B cell (primary cell): ENCODE measurements at regions not wholly inside any gene's neighbourhood (a gene's known extent, or its start where the extent isn't known, plus 50 kb on each side); places are given as distances from the start of the nearest gene placed in this dataset.

Experiments
- ATAC-seq: fragments of 200-7000 bp; cut with Tn5 transposase; one replicate; pipeline ENCODE4 v1.10.0; 2021; ENCODE audit warnings: low read depth, mild to moderate bottlenecking, moderate number of reproducible peaks, moderate library complexity
- CTCF ChIA-PET: fragments of 350-600 bp; sonication (Branson Sonifier 250); formaldehyde crosslinking; loops from one replicate; lab custom pipeline; 2021; ENCODE audit warnings: antibody characterized with exemption, inconsistent platforms; lab: Charles Lee
- POLR2A ChIA-PET: fragments of 350-600 bp; sonication (Branson Sonifier 250); formaldehyde crosslinking; loops from one replicate; lab custom pipeline; 2021; ENCODE audit warnings: antibody characterized with exemption; lab: Charles Lee
- DNase-seq: peaks from one replicate; pipeline ENCODE4 v3.0.0; 2013
- H2AFZ ChIP-seq: 2 replicates; pipeline ENCODE4 v1.6.1; 2012; ENCODE audit warnings: mild to moderate bottlenecking, low read depth, low read length; ENCODE audit not compliant: insufficient read depth, poor library complexity, severe bottlenecking
- H3K27ac ChIP-seq, 2 donors: 1 replicate in 1 of 2; 2 replicates in 1 of 2; pipeline ENCODE4 v1.5.1; 2012 to 2013; ENCODE audit warnings: low read length in 2 of 2, mild to moderate bottlenecking in 2 of 2, moderate library complexity in 1 of 2
- H3K27me3 ChIP-seq, 4 experiments: fragments of 200-600 bp in 1 of 4; sonication (generic) in 1 of 4; replicated peaks in 1 of 4; 1 replicate in 2 of 4; 2 replicates in 2 of 4; pipeline versions ENCODE4 v1.6.1 to v1.7.0; 2013 to 2016; ENCODE audit warnings: low read length in 3 of 4, mild to moderate bottlenecking in 2 of 4, mixed read lengths in 1 of 4, moderate library complexity in 1 of 4; ENCODE audit not compliant: insufficient read depth in 4 of 4, control insufficient read depth in 3 of 4; ENCODE audit errors: control extremely low read depth in 1 of 4
- H3K36me3 ChIP-seq, 2 experiments: replicated peaks in 1 of 2; 1 replicate in 1 of 2; 2 replicates in 1 of 2; pipeline versions ENCODE4 v1.6.1 to v1.7.1; 2013; ENCODE audit warnings: low read length in 1 of 2; ENCODE audit not compliant: insufficient read depth in 2 of 2, control insufficient read depth in 1 of 2; ENCODE audit errors: control extremely low read depth in 1 of 2, extremely low read depth in 1 of 2
- H3K4me1 ChIP-seq, 2 donors: fragments of 200-600 bp in 1 of 2; sonication (generic) in 1 of 2; 1 replicate in 1 of 2; 2 replicates in 1 of 2; pipeline versions ENCODE4 v1.5.1 to v1.6.1; 2013 to 2017; ENCODE audit warnings: low read length in 2 of 2; ENCODE audit not compliant: control insufficient read depth in 2 of 2, insufficient read depth in 2 of 2
- H3K4me2 ChIP-seq: replicated peaks from 2 replicates; pipeline ENCODE3; 2012; ENCODE audit warnings: mild to moderate bottlenecking, low read depth, low read length; ENCODE audit not compliant: poor library complexity, severe bottlenecking
- H3K4me3 ChIP-seq, 5 experiments: fragments of 200-600 bp in 1 of 5; sonication (generic) in 1 of 5; 1 replicate in 3 of 5; 2 replicates in 2 of 5; pipeline versions ENCODE4 v1.5.1 to v1.7.0; 2011 to 2016; ENCODE audit warnings: low read length in 4 of 5, mild to moderate bottlenecking in 4 of 5, low read depth in 2 of 5, control low read depth in 1 of 5, moderate library complexity in 1 of 5; ENCODE audit not compliant: insufficient read depth in 1 of 5; ENCODE audit errors: control extremely low read depth in 1 of 5, extremely low read depth in 1 of 5
- H3K79me2 ChIP-seq: fragments of 200-600 bp; sonication (generic); one replicate; pipeline ENCODE4 v1.6.0; 2016; ENCODE audit warnings: low read length; ENCODE audit not compliant: control insufficient read depth, insufficient read depth
- H3K9ac ChIP-seq: fragments of 200-600 bp; sonication (generic); 2 replicates; pipeline ENCODE4 v1.6.1; 2017; ENCODE audit warnings: mild to moderate bottlenecking, low read length, moderate library complexity
- H3K9me3 ChIP-seq, 3 donors: one replicate each; pipeline versions ENCODE4 v1.6.1 to v1.7.1; 2013; ENCODE audit warnings: low read length in 2 of 3; ENCODE audit not compliant: control insufficient read depth in 2 of 3, insufficient read depth in 1 of 3; ENCODE audit errors: control extremely low read depth in 1 of 3
- H4K20me1 ChIP-seq: 2 replicates; pipeline ENCODE4 v1.6.0; 2012; ENCODE audit warnings: mild to moderate bottlenecking, low read length; ENCODE audit not compliant: insufficient read depth, control insufficient read depth, poor library complexity, severe bottlenecking
- H3K27ac Mint-ChIP-seq: one replicate; pipeline ENCODE4 v1.8.0; 2021; ENCODE audit warnings: mixed read lengths
- H3K27me3 Mint-ChIP-seq: one replicate; pipeline ENCODE4 v1.8.0; 2021; ENCODE audit warnings: mixed read lengths
- H3K4me1 Mint-ChIP-seq: one replicate; pipeline ENCODE4 v1.8.0; 2021; ENCODE audit warnings: mixed read lengths
- H3K4me3 Mint-ChIP-seq: one replicate; pipeline ENCODE4 v1.8.0; 2021; ENCODE audit warnings: mixed read lengths
- H3K9me3 Mint-ChIP-seq: one replicate; pipeline ENCODE4 v1.8.0; 2022; ENCODE audit warnings: mixed read lengths; ENCODE audit not compliant: insufficient read depth
- EZH2 ChIP-seq: IDR thresholded peaks from 2 replicates; pipeline ENCODE4 v1.6.1; 2012; ENCODE audit warnings: borderline replicate concordance, low read depth, mild to moderate bottlenecking, moderate library complexity, low read length; ENCODE audit not compliant: insufficient read depth, poor library complexity, severe bottlenecking
- WGBS: methylation state at CpG from one replicate; pipeline ENCODE4 v1.1.5; 2013; ENCODE audit warnings: missing lambda C conversion rate; ENCODE audit not compliant: insufficient coverage; 5-methylcytosine and 5-hydroxymethylcytosine counted together
- intact Hi-C: fragments of 100-400 bp; cut with micrococcal nuclease; formaldehyde crosslinking; loops from one replicate; pipeline ENCODE4 v1.10.0; 2022
- TF ChIP-seq, protein P1 (sequence below): fragments of 200-600 bp; IDR thresholded peaks from one replicate; pipeline ENCODE4 v1.8.0; 2022; ENCODE audit warnings: antibody characterized with exemption, mild to moderate bottlenecking

DNA sequence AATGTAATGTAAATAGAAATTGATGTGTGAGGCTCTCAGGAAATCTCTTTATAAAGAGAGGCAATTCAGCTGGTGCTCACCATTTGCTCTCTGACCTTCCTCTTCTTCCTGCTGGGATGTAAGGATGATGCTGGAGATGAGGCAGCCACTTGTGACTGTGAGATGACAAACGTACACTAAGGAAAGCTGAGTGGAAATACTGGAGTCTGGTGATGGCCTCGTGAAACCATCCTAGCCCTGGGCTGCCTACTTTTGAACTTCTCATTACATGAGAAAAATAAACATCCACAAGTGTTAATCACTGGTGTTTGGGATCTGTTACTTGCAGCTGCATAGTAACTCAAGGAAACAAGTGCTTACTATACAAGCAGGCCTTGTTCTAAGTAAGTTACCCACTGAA is 114.9 kb upstream of the NHSL1 start:
- intact Hi-C loops, result no loop called here
- Mint-ChIP-seq H3K27me3 (no peaks in the 10 kb centered on the region), H3K4me1 (no peaks in the 10 kb centered on the region), H3K27ac (no peak overlapping the region), H3K4me3 (no peak overlapping the region), H3K9me3 (no peaks in the 10 kb centered on the region)
- ChIA-PET POLR2A (no interaction called here), CTCF (interaction anchor here (1.1 kb wide), 1 partner anchor 26 kb away, joined by 3 read pairs; no protein-coding TSS in a partner anchor)
- Histone ChIP-seq H3K4me1 (no peaks in the 10 kb centered on the region), H3K27me3 (no peaks in the 10 kb centered on the region), H3K36me3 (no peaks in the 10 kb centered on the region), H3K79me2 (no peaks in the 10 kb centered on the region), H3K9me3 (no peaks in the 10 kb centered on the region), H3K9ac (no peak overlapping the region), H3K27ac (no peak overlapping the region), H3K4me3 (no peak overlapping the region), H4K20me1 (no peaks in the 10 kb centered on the region), H2AFZ (no peak overlapping the region), H3K4me2 (no peak overlapping the region)
- DNase-seq (no peak), ATAC-seq (no peak)
- no peak for TF ChIP-seq EZH2
- TF ChIP-seq, protein P1, sequence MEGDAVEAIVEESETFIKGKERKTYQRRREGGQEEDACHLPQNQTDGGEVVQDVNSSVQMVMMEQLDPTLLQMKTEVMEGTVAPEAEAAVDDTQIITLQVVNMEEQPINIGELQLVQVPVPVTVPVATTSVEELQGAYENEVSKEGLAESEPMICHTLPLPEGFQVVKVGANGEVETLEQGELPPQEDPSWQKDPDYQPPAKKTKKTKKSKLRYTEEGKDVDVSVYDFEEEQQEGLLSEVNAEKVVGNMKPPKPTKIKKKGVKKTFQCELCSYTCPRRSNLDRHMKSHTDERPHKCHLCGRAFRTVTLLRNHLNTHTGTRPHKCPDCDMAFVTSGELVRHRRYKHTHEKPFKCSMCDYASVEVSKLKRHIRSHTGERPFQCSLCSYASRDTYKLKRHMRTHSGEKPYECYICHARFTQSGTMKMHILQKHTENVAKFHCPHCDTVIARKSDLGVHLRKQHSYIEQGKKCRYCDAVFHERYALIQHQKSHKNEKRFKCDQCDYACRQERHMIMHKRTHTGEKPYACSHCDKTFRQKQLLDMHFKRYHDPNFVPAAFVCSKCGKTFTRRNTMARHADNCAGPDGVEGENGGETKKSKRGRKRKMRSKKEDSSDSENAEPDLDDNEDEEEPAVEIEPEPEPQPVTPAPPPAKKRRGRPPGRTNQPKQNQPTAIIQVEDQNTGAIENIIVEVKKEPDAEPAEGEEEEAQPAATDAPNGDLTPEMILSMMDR, result no peak
- no CpG with 5 or more reads among the region's 2 CpGs for WGBS

DNA sequence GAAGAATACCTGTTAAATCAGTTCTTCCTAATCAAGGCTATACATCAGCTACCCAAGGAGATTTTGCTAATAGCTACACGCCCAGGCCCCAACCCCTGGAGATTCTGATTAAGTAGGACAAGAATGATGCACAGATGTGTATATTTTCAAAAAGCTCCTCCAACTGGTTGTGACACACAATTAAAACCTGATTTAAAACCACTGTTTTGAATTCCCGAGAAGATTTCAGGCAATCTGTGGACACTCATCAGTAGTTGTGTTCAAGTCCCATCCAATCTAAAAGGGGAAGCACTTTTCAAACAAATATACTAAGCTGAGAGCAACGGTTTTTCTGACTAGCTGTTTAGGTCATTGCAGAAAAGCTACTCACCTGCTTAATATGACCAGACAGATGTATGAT is 118.9 kb upstream of the NHSL1 start:
- H3K4me3 Mint-ChIP-seq, result no peak overlapping the region
- Histone ChIP-seq H4K20me1 (no peaks in the 10 kb centered on the region), H3K4me2 (no peak overlapping the region), H2AFZ (no peak overlapping the region), H3K27ac (no peak overlapping the region), H3K36me3 (no peaks in the 10 kb centered on the region), H3K9me3 (no peaks in the 10 kb centered on the region), H3K27me3 (no peaks in the 10 kb centered on the region), H3K79me2 (no peaks in the 10 kb centered on the region), H3K9ac (no peak overlapping the region), H3K4me3 (no peak overlapping the region), H3K4me1 (no peaks in the 10 kb centered on the region)
- CTCF ChIA-PET, result interaction anchor here (1.2 kb wide), 1 partner anchor 30 kb away, joined by 3 read pairs; no protein-coding TSS in a partner anchor
- no peak overlapping the region for H3K27ac Mint-ChIP-seq
- H3K27me3 Mint-ChIP-seq, result no peaks in the 10 kb centered on the region
- H3K9me3 Mint-ChIP-seq, result no peaks in the 10 kb centered on the region
- TF ChIP-seq, protein P1, result no peak
- H3K4me1 Mint-ChIP-seq, result no peaks in the 10 kb centered on the region
- intact Hi-C loops, result no loop called here
- POLR2A ChIA-PET, result no interaction called here
- 88% methylated on average over 1 of the region's 3 CpGs for WGBS
- ATAC-seq, result no peak
- DNase-seq, result no peak
